Thymus (tissue), 11 donors: ENCODE measurements at regions not wholly inside any gene's neighbourhood (a gene's known extent, or its start where the extent isn't known, plus 50 kb on each side); places are given as distances from the start of the nearest gene placed in this dataset.

Source experiments
- DNase-seq, 9 donors: peaks; one replicate each; pipeline ENCODE4 v3.0.0-alpha.2; 2013; ENCODE audit warnings: low spot score in 9 of 9, low read depth in 6 of 9, missing footprints in 1 of 9
- H3K27ac ChIP-seq, 2 donors: one replicate each; pipeline ENCODE4 v1.5.1; 2013; ENCODE audit warnings: control low read depth in 1 of 2, low read depth in 1 of 2, low read length in 1 of 2, mild to moderate bottlenecking in 1 of 2, moderate library complexity in 1 of 2
- H3K27me3 ChIP-seq, 2 donors: one replicate each; pipeline ENCODE4 v1.5.1; 2013; ENCODE audit warnings: low read length in 1 of 2; ENCODE audit not compliant: control insufficient read depth in 2 of 2, insufficient read depth in 1 of 2
- H3K36me3 ChIP-seq, 2 donors: one replicate each; pipeline ENCODE4 v1.5.1; 2013; ENCODE audit warnings: low read length in 1 of 2, mild to moderate bottlenecking in 1 of 2, moderate library complexity in 1 of 2; ENCODE audit not compliant: control insufficient read depth in 2 of 2, insufficient read depth in 2 of 2
- H3K4me1 ChIP-seq, 2 donors: one replicate each; pipeline ENCODE4 v1.5.1; 2013; ENCODE audit warnings: low read length in 2 of 2; ENCODE audit not compliant: control insufficient read depth in 2 of 2, insufficient read depth in 2 of 2
- H3K4me3 ChIP-seq, 2 donors: one replicate each; pipeline ENCODE4 v1.5.1; 2013; ENCODE audit warnings: low read length in 2 of 2, control low read depth in 1 of 2, mild to moderate bottlenecking in 1 of 2
- H3K9me3 ChIP-seq, 2 donors: one replicate each; pipeline ENCODE4 v1.5.1; 2013; ENCODE audit warnings: low read length in 1 of 2, mild to moderate bottlenecking in 1 of 2; ENCODE audit not compliant: control insufficient read depth in 2 of 2, insufficient read depth in 1 of 2
- WGBS: extraction: QIAGEN DNeasy Blood & Tissue Kit; methylation state at CpG from one replicate; pipeline ENCODE4 v1.1.7; 2013; 5-methylcytosine and 5-hydroxymethylcytosine counted together
- donor health status: healthy.

DNA sequence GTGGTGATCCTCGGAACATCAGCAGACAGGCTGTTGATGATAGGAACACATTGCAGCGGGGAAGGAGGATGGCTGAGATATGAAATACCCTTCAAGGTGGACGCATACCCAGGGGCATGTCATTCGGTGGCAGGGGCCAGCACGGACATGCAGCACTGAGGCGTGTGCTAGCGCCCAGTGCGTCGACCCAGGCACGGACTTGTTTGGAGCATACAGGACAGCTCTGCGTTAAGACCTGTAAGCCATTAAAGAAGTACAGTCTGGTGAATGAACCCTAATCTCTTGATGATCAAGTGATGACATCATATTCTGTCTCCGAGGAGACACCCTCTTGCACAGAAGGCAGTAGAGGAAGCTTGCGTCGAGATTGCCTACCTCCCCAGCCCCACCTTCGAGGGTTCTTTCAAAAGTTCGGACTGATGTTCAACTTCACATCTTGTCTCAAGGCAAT lies 63.6 kb upstream of the KIF26B start:
- Histone ChIP-seq H3K27me3 (no peaks in the 10 kb centered on the region), H3K4me3 (no peak overlapping the region), H3K4me1 (no peaks in the 10 kb centered on the region), H3K36me3 (no peaks in the 10 kb centered on the region), H3K27ac (no peak overlapping the region), H3K9me3 (no peaks in the 10 kb centered on the region)
- WGBS: 97% methylated on average over 16 of the region's 16 CpGs
- no peak for DNase-seq

DNA sequence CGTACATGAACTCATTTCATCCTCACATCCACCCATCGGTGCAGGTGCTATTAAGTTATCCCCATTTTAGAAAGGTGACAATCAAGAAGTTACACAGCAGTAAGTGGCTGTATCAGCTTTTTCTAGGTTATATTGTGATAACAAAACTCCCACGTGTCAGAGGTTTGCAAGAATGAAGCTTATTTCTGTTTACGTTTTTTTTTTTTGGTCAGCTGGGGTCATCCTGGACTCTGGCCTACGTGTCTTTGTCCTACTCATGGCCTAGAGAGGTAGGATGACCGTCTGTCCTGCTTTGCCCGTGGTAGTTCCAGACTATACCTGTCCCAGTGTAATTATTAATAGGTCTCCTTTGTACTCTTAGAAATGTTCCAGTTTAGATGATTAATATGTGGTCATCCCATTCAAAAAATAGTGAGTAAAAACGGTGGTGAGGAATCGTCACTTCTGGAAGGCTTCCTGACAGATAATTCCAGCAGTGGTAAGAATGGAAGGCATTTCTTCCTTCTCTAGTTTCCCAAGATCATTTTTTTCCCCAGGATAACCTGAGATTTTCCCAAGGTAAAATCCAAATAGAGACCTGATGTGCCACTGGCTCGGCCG lies 64.2 kb upstream of the KIF26B start:
- Histone ChIP-seq H3K4me1 (no peaks in the 10 kb centered on the region), H3K27me3 (no peaks in the 10 kb centered on the region), H3K27ac (no peak overlapping the region), H3K9me3 (no peaks in the 10 kb centered on the region), H3K4me3 (no peak overlapping the region), H3K36me3 (no peaks in the 10 kb centered on the region)
- 98% methylated on average over 11 of the region's 11 CpGs for WGBS
- DNase-seq: no peak

DNA sequence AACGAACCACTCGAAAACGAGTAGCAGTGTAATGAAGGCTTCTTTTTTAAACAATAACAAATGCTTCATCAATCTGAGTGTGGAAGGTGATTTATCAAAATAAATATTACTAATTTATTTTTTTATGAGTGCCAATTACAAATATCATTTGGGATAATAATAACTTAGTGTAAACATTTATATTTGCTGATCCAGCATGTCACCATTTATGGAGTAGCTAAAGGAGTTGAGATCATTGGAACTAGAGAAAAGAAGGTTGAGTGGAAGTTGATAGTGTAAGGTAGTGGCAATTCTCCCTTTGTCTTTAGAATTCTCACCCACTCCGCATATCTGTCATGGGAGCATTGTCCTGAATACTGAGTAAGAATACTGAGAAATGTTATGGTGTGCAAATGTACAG lies 67.1 kb upstream of the KIF26B start:
- no peaks in the 10 kb centered on the region for H3K36me3 ChIP-seq
- no peaks in the 10 kb centered on the region for H3K9me3 ChIP-seq
- no peaks in the 10 kb centered on the region for H3K27me3 ChIP-seq
- no peak overlapping the region for H3K27ac ChIP-seq
- no peak overlapping the region for H3K4me3 ChIP-seq
- WGBS: 98% methylated on average over 4 of the region's 4 CpGs
- H3K4me1 ChIP-seq: no peaks in the 10 kb centered on the region
- no peak for DNase-seq

DNA sequence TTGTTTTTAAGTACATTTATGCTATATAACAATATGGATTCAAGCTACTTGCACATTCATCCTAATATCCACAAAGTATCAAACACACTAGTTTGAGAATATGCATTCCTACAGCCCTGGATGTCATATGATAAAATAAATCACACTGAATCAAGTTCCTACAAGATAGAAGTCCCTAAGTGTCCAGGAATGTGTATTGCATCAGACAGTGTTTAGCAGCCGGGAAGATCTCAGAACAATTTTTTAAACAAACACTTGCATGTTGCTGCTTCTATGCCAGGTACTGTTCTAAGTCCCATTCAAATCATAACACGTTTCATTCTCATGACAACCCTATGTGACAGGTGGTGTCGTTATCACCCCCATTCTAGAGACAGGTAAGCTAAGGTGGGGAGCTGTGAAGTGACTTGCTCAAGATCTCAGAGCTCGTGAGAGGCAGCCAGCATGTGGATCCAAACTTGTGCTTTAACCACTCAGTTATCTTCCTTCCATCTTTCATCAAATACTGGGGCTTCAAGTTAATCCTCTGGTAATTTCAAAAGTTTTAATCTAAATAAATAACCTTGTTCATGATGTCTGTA lies 68.3 kb upstream of the KIF26B start:
- Histone ChIP-seq H3K27me3 (no peaks in the 10 kb centered on the region), H3K4me1 (no peaks in the 10 kb centered on the region), H3K27ac (no peak overlapping the region), H3K36me3 (no peaks in the 10 kb centered on the region), H3K9me3 (no peaks in the 10 kb centered on the region), H3K4me3 (no peak overlapping the region)
- DNase-seq: no peak
- WGBS: 93% methylated on average over 4 of the region's 4 CpGs

DNA sequence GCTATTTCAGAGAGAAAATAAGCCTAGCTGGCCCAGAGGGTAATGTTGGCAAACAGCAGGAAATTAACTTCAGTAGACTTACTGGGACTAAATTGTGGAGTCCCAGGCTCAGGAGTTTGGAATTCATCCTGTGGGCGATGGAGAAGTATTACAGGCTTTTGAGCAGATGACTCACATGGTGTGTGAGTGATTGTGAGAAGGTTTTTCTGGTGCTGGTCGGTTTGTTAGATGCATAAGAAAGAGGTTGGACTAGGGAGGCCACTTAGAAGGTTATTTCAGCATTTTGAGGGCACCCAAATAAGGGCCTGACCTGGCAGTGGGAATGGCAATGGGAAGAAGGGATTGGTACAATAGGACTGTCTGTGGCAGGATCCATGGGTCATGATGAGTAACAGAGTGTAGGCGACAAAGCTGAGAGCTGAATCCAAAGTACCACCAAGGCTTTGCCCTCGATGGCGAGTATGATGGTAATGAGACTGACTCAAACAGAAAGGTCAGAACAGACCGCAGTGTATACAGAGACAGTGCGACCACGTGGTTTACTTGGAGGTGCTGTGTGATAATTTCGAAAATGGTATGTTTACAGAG lies 69.2 kb upstream of the KIF26B start:
- H3K4me1 ChIP-seq: no peaks in the 10 kb centered on the region
- H3K4me3 ChIP-seq: no peak overlapping the region
- WGBS: 97% methylated on average over 9 of the region's 9 CpGs
- no peaks in the 10 kb centered on the region for H3K27me3 ChIP-seq
- H3K9me3 ChIP-seq: no peaks in the 10 kb centered on the region
- no peaks in the 10 kb centered on the region for H3K36me3 ChIP-seq
- no peak for DNase-seq
- H3K27ac ChIP-seq: no peak overlapping the region

DNA sequence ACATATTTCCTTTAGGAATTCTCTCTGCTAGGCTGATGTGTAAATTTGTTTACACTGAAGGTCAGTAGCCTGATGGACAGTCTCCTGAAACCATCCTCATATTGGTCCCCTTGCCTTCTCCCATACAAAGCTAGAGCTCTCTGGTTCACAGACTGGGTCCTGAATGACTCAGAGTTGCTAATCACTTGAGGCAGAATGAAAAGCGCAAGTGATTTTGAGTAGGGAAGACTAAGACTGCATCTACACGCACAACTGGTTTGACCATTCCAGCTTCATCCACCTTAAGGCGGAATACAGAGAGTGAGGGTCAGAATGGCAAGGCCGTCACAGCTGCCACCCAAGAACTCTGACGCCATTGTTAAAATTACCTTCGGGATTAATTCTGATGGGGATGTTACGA lies 70.2 kb upstream of the KIF26B start:
- H3K27me3 ChIP-seq: no peaks in the 10 kb centered on the region
- H3K9me3 ChIP-seq: no peaks in the 10 kb centered on the region
- no peak for DNase-seq
- no peaks in the 10 kb centered on the region for H3K4me1 ChIP-seq
- 98% methylated on average over 7 of the region's 7 CpGs for WGBS
- H3K36me3 ChIP-seq: no peaks in the 10 kb centered on the region
- no peak overlapping the region for H3K27ac ChIP-seq
- H3K4me3 ChIP-seq: no peak overlapping the region

DNA sequence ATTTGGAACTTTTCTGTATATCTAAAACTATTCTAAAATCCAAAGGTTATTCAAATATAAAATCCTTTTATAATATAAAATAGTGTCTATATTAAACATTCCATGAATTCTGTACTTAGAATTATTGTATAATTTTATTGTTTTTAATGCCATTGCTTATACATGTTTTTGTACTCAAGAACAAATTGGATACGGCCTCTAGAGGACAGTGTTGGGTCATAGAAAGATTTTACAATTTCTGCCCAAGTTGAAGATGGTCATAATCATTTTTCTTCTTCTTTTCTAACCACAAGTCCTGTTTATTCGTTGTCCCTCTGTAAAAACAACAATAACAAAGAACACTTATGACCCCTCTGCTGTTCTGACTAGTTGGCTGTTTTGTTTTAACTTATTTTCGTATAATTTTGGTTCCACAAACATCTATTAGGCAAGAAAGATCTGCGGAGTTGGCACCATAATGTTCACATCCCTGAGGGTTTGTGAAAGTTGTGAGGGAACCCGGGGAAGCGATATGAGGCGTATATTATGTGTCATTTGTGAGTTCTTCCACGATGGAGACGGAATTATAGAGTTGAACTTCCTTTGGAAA lies 75.7 kb upstream of the KIF26B start:
- Histone ChIP-seq H3K4me1 (no peaks in the 10 kb centered on the region), H3K27ac (no peak overlapping the region), H3K27me3 (no peaks in the 10 kb centered on the region), H3K4me3 (no peak overlapping the region), H3K36me3 (no peaks in the 10 kb centered on the region), H3K9me3 (no peaks in the 10 kb centered on the region)
- DNase-seq: peak in 3 of 9 donors; percentile 9 to 33 (median 22)
- 83% methylated on average over 9 of the region's 9 CpGs for WGBS

DNA sequence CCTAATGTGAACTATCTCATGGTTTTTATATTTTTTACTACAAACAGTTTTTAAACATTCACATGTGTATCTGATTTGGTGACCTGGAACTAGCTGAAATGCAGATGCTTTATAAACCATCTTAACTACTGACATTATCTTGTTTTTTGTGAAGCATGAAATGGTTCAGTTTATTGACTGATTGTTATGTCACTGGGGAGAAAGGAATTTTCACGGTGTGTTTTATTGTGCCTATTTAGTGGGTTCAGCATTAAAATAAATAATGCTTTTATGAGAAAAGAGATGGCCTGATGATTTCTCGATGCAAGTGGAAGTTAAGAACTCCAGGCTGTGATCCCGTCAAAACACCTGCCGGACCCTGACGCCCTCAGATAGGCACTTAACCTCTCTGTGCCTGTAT lies 79.9 kb upstream of the KIF26B start:
- Histone ChIP-seq H3K36me3 (peaks cover 0 to 7% of the 10 kb centered on the region in 2 donors), H3K4me3 (no peak overlapping the region), H3K27ac (no peak overlapping the region), H3K27me3 (no peaks in the 10 kb centered on the region), H3K9me3 (peaks cover 0 to 7% of the 10 kb centered on the region in 2 donors), H3K4me1 (no peaks in the 10 kb centered on the region)
- no peak for DNase-seq
- WGBS: 99% methylated on average over 5 of the region's 5 CpGs

DNA sequence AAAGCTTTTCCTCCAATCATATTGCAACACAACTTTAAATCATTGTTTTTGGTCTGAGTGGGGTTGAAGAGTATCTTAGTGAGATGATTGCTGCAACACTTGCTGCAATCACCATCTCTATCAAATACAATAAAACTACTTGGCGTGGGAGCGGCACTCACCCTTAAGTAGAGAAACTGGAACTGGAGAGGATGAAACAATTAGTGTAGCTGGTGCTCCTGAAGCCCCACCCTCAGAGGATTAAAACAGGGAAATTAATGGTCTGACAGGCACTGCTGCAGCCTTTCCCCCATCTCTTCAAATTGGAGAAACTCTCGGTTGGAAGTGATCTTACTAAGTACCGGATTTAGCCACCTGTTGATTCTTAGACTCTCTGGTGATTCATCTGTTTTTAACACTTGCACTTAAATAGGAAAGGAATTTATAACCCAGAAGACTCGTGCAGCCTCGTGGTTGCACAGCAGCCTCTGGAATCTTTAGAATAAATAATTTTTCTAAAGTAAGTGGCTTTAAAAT lies 80.5 kb upstream of the KIF26B start:
- H3K4me1 ChIP-seq: no peaks in the 10 kb centered on the region
- peaks cover 0 to 7% of the 10 kb centered on the region in 2 donors for H3K36me3 ChIP-seq
- no peak overlapping the region for H3K4me3 ChIP-seq
- no peak overlapping the region for H3K27ac ChIP-seq
- WGBS: 91% methylated on average over 6 of the region's 6 CpGs
- H3K27me3 ChIP-seq: no peaks in the 10 kb centered on the region
- peaks cover 0 to 7% of the 10 kb centered on the region in 2 donors for H3K9me3 ChIP-seq
- DNase-seq: no peak
